COR-L47 (cell line): ENCODE measurements at regions not wholly inside any gene's neighbourhood (a gene's known extent, or its start where the extent isn't known, plus 50 kb on each side); places are given as distances from the start of the nearest gene placed in this dataset.

Experiments used
- DNase-seq: peaks from one replicate; lab custom pipeline; 2025; lab: John Stamatoyannopoulos, UW

DNA sequence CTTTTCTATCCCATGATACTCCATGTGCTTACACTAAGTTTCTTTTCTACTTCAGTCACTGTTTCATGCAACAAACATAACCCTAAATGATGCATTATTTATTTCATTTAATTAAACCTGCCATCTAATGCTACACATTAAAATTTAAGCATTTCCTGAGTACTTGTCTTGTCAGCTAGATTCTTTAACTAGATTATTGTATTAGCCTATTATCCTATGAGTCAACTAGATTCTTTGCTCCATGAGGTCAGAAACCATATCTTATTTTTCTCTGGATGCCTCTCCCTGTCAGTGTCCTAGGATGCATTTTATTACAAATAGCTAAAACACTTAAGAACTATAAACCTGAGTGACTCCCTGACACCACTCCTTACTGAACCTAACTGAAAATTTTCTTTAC, 652.4 kb downstream of the SLC4A3 start:
- no peak for DNase-seq

DNA sequence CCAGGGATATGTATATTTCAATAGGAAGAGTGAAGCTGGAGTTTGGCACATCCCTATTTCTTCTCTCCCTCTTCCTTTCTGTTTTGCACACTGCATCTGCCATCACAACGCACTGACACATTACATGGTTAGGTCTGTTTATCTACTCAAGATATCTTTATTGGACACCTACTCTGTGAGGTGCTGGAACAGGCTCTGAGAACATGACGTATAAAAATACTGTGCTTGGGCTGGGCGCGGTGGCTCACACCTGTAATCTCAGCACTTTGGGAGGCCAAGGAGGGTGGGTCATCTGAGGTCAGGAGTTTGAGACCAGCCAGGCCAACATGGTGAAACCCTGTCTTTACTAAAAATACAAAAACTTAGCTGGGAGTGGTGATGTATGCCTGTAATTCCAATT, 653.3 kb downstream of the SLC4A3 start:
- DNase-seq, result no peak

DNA sequence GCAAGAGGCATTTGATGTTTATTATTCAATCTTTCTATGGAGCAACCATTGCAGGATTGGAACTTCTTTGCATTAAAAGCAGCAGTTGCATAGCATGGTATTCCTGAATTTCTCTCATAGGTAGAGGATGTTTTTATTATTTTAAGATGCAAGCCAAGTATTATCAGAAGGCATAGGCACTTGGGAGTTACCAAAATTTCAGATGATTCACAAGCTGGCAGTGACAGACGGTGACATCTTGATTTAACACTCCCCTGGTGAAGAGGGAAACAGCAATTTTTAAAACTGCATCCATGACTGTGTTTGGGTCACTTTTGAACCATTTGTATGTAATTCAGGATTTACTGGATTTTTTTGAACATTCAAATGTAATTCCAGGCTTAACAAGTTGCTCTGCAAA, 654.3 kb downstream of the SLC4A3 start:
- no peak for DNase-seq

DNA sequence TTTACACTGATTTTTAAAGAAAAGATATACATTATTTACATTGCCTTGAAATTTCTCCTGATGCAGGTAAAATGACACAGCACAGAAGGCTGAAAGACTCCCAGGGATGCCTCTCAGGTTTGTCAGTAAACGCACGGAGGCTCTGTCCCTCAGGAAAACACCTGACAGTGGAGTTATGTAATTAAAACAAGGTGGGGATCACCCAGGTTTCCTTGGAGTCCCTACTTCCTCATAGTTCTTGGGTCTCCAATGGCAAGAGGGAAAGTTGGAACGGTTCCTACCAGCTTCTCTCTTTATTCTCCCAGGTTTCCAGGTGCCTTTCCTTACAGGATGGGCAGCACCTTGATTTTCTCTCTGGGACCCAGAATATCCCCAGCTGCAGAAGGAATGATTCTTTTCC, 654.8 kb downstream of the SLC4A3 start:
- no peak for DNase-seq

DNA sequence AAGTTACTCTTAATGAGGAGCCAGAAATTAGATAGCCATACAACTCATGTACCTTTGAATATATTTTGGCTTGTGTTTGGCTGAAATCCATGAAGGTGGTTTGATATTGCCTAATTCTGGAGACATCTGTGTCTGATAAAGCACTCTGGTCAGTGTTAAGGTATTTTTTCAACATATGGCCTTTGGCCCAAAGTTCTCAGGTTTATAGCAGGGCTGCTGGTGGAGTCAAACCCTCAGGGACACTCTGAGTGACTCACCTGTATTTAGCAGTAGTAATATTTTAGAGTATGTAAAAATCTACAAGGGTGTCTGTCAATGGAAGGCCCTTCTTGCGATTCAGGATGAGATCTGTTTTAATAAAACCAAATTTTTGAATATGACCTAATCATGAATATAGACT, 666.5 kb downstream of the SLC4A3 start:
- no peak for DNase-seq

DNA sequence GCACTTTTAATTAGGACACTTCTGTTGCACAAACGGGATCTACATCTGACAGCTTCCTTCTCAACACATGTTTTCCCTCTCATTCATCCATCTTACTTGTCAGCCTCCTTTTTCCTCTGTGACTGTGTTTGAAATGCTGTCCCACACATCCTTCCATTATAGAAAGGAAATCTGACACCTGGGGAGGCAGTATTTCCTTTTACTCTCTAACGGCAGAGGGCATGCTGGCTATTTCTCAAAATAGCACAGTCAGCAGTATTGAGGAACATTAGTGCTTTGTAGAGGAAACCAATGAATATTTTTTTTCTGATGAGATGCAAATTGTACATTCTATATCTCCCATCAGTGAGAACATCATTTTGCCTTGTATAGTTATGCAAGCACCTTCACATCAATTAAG, 668.7 kb downstream of the SLC4A3 start:
- DNase-seq, result no peak

DNA sequence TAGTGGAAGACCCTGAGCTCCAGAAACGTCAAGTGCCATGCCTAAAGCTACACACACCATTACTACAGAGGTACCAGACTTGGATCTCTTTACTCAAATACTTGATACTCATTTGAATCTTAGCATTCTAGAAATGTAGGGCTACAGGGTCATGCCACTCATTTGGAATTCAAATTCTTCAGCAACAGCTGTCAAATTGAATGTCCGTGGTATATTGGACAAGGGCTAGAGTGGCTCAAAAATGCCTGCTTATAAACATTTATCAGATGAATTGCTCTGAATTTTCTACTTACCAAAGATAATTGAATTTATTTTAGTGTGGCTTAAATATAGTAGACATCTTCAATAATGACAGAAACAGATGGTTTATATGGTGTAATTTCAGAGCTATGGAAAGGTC, 669.7 kb downstream of the SLC4A3 start:
- DNase-seq, result no peak

DNA sequence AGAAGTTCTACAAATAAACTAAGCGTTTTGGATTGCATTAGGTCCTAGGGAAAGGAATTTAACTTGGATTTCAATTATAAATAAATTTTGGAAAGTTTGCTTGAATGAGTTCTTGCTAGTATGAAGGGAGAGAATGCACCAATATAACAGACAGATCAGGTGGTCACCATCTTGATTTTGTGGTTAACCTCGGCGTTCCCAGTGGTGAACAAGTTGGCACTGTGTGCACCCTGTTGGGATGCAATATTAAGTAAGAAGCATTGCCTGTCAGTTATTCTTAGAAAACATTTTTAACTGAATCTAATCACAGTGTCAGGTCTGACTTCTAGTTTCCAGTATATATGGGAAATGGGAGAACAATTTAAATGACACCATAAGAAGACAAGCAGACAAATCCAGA, 673.4 kb downstream of the SLC4A3 start:
- no peak for DNase-seq

DNA sequence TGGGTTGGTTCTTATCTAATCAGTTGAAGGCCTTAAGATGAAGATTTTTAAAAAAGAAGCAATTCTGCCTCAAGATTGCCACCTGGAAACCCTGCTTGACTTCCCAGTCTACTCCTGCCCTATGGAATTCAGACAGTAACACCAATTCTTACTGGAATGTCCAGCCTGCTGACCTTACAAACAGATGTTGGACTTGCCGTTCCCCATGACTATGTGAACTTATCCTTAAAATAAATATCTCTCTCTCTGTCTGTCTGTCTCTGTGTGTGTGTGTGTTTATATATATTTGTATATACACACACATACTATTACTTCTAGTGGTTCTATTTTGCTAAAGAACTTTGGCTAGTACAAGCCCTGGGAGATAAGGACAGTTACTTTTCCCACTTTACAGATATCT, 675.3 kb downstream of the SLC4A3 start:
- DNase-seq, result no peak

DNA sequence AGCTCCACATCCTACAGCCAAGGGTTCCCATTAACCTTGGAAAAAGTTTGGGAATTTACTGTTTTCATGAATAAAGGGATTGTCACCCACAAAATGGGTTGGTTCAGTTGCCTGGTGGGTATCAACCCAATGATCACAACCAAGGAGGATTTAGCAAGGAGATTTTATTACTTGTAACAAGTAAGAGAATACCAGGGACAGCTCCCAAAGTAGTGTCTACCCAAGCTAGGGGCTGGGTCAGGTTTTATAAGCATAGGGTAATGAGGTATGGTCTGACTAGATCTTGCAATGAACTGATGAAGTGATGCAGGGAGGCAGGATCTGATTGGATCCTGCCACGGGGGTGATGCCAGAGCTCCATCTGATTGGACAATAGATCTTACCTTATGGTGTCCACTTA, 681.8 kb downstream of the SLC4A3 start:
- no peak for DNase-seq

DNA sequence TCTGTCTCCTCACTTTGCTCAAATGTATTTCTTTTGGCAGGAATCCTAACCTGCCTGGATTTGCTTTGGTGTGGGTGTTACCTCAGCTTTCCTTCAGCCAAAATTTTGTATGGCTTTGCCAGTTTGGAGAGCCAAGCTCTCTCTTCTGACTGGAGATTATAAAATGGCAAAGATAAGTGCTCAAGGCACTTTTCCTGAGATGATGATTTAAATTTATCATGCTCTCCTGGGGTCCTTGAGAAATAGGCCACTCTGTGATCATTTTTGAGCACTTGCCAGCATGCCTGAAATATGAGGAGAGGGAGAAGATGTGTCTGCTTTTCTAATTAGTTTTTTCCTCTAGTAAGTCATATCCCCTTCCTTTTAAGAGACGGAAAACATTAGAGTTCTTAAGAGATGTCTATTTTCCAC, 683.0 kb downstream of the SLC4A3 start:
- DNase-seq, result no peak

DNA sequence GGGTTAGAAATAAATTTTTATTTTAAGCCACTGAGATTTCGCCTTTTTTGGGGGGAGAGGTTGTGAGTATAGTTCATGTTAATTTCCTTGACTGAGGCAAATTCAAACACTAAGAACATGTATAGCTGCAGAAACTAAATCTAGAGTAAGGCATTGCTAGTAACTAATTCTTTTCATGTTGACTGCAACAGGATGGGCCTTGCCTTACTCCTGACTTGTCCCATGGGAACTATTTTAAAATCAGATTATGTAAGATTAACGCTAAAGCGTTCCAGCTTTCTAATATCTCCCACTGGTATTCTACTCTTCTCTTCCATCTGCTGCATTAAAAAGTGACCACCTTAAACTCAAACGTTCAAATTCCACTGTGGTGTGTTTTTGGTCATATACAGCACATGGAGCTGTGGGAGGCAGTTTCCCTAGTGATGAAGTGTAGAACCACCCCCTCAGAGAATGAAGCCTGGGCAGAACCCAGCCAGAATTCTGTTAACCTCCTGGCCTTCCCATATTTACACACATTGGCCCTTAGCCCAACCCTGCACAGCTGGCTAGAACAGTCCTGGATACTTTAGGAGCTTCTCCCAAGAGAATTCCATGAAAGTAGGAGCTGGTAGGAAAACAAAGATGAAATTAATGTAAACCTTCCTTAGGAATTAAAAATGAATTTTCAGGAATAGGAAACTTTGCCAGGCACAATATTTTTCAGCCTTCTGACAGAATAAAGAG, 687.8 kb downstream of the SLC4A3 start:
- no peak for DNase-seq

DNA sequence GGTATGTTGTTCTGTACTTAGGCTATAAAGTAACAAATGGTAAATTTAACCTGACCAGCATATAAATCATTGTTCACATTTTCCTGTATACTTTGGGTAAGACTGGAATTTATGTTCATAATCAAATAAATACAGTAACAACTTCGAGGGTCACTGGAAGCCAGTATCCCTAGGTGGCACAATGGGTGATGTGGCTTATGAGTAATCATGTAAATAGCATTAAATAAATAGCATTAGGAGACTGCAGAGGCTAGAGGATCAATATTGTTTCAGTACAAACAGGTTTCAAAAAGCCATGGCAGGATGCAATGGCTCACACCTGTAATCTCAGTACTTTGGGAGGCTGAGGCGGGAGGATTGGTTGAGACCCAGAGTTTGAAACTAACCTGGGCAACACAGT, 690.6 kb downstream of the SLC4A3 start:
- DNase-seq, result no peak

DNA sequence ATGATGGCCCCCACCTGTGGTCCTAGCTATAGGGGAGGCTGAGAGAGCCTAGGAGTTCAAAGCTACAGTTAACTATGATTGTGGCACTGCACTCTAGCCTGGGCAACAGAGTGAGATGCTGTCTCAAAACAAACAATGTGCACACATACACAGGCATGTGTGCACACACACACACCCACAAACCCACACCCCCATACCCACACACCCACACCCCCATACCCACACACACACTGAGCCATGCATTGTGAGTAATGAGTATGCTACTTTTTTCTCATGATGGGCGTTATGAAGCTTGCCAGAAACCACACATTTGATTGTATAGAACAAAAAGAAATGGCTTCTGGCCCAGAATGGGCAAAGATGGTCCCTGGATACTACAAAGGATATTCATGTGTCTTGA, 691.1 kb downstream of the SLC4A3 start:
- no peak for DNase-seq

DNA sequence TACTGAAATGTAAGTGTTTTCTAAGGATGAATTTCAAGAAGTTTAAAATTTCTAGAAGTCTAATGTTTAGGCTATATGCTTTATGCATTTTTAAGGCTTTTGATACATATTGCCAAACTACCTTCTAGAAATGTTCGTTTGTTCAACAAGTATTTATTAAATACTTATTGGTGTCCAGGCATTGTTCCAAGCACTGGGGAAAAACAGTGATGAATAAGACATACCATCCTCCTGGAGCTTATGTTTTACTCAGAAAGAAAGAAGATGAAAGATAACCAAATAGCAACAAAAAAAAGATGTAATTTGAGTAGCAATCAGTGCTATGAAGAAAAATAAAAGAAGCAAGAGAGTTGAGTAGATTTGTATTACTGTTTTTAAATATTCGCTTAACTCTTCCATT, 692.9 kb downstream of the SLC4A3 start:
- DNase-seq, result no peak

DNA sequence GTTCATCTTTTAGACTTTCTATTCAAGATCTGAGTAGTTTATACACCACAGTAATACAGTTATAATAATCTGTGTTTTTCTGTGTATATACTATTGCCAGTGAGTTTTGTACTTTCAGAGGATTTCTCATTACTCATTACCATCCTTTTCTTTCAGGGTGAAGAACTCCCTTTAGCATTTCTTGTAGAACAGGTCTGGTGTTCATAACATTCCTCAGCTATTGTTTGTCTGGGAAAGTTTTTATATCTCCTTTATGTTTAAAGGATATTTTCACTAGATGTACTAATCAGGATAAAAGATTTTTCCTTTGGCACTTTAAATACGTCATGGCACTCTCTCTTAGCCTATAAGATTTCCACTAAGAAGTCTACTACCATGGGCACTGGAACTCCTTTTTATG, 705.5 kb downstream of the SLC4A3 start:
- no peak for DNase-seq

DNA sequence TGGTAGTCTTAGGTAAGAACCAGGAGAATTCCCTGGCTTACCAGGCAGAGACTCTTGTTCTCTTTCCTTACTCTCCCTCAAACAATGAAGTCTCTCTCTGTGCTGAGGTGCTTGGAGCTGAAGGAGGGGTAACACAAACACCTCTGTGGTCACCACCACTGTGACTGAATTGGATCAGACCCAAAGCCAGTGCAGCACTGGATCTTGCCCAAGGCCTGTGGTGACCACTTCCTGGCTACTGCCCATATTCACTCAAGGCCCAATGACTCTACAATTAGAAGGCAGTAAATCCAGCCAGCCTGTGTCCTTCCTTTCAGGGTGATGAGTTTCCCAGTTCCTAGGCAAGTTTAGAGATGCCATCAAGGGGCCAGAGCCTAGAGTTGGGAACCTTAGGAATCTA, 706.8 kb downstream of the SLC4A3 start:
- DNase-seq, result no peak

DNA sequence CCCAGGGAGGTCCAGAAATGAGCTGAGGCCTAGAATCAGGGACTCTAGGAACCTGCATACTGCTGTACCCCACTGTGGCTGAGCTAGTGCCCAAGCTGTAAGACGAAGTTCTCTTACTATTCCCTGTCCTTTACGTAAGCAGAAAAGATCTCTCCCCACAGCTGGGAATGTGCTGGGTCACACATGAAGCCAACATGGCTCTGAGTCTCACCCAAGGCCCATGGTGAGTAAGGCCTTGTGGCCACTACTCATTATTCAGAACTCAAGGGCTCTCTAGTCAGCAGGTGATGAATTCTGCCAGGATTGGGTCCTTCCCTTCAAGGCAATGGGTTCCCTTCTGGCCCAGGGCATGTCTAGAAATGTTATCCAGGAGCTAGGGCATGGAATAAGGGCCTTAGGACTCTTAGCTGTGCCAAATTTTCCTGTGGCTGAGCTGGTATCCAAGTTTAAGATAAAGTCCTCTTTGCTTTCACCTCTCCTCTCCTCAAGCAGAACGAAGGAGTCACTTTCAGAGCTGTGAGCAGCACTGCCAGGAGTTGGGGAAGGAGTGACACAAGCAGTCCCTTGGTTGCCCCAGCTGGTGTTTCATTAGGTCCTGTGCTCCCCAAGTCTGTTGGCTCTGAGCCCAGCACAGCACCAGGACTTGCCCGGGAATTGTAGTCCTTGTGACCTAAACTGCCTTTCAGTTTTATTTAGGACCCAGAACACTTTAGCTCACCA, 707.6 kb downstream of the SLC4A3 start:
- DNase-seq, result no peak

DNA sequence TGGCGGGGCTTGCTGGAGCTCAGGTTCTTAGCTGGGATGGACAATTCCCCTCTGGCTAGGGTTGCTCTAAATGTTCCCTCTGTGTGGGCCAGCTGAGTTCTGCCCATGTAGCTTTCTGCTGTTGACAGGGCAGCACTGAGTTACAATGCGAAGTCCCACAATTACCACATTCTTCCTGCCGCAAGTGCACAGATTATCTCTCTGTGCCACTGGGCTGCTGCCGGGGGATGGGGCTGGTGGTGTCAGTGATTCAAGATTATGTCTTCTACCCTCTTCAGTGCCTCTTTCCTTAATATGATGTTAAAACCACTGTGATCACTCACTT, 708.1 kb downstream of the SLC4A3 start:
- no peak for DNase-seq

DNA sequence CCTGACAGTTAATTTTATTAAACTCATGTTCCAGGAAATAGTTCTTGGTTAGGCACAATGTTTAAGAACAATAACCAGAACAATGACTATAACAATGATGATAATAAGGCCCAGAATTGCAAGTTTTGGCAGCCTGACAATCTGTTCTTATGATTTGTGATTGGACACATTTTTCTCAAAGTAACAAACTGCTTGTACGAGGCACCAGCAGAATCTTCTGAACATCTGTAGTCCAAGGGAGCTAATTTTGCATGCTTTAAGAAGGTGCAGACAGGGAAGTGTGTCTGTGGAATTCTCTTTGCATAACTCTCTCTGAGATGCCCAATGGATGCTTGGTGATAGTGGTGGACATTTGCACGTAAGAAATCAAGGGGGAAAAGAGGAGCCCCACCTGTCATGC, 709.3 kb downstream of the SLC4A3 start:
- DNase-seq, result no peak

DNA sequence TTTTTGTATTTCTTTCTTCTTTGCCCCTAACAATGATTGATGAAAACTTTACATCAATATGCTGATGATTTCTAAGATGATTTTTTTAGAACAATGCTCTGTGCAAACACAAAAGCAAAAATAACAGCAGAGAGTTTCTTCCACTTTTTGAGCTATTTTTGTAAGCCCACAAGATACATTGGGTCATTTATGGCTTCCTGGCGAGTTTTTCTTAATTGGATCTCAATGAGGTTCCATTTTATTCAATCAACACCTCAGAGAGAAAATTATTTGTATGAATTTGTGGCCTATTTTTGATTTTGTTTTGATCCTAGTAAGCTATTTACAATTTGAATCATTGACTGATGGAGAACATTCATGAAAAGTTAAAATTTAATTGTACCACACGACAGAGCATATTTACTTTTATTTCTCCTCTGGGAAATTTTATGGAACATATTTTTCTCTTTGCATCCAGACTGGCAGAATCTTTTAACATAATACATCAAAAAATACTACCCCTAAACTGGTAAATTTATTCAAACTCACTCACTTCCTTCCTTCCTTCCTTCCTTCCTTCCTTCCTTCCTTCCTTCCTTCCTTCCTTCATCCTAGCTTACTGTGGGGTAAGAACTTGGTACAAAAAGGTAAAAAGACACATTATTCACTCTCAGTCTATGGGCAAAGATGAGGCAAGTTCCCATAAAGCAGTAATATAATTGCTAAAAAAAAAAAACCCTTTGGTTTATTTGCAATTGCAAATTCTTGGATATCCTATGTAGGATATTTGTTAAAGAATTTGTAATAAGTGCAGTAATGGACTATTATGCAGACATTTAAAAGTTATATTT, 710.4 kb downstream of the SLC4A3 start:
- no peak for DNase-seq

DNA sequence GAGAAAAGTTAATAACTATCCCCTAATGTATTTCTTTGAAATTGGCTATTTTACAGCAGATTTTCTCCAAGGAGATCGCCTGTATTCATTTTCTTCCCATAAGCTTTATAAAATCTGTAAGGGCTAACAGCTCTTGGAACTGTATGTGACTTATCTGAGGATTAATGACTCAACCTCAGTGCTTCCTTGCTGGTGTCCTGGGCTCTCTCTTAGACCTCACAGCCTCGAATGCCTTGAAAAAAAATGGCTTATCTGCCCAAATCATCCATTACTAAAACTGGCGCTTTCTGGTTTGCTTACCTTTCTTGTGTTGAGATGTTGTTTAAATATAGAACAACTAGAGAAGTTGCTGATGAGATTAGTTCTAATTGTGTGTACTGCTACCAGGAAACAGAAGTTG, 713.6 kb downstream of the SLC4A3 start:
- no peak for DNase-seq

DNA sequence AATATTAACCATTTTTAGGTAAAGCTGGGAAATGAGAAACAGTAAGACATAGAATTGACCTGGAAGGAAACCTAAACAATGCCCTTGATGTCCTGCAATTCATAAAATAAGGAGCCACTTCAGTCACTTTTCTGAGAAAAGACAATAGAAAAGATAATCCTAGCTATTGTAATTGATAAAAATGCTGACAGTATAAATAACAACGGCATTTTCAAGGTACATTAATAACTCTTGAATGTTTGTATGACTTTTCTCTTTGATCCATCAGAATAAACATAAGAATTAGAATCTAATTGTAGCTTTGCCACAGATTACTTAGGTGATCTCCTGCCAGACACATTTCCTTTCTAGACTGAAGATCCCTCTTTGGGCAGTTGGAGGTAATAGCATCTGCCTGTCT, 719.5 kb downstream of the SLC4A3 start:
- DNase-seq, result no peak
